ENCODE measurements at regions not wholly inside any gene's neighbourhood (a gene's known extent, or its start where the extent isn't known, plus 50 kb on each side); places are given as distances from the start of the nearest gene placed in this dataset.
A peak's percentile ranks its signal among the peaks of the same experiment; 100 is the strongest.

GRCh38 chr18:45553723-45554388 lies 61.4 kb upstream of the SLC14A2 start:
- Histone ChIP-seq H3K27ac (ENCODE audit: low read length) (no peak overlapping the region), H3K9me3 (replicated peaks; ENCODE audit: control insufficient read depth, low read depth, low read length) (no peaks in the 10 kb centered on the region), H3K27me3 (ENCODE audit: control insufficient read depth, insufficient read depth, low read length) (no peaks in the 10 kb centered on the region), H3K4me1 (ENCODE audit: control insufficient read depth, insufficient read depth, low read length) (peaks cover 20% of the 10 kb centered on the region), H3K36me3 (ENCODE audit: control insufficient read depth, insufficient read depth, low read length) (no peaks in the 10 kb centered on the region), H3K4me3 (ENCODE audit: low read length) (no peak overlapping the region)
- peak; percentile 27 for DNase-seq
- no CpG with 5 or more reads among the region's 7 CpGs for WGBS (ENCODE audit: insufficient coverage)

- peaks cover 18% of the 10 kb centered on the region for H3K4me1 ChIP-seq (ENCODE audit: control insufficient read depth, insufficient read depth, low read length)
- H3K27me3 ChIP-seq (ENCODE audit: control insufficient read depth, insufficient read depth, low read length): no peaks in the 10 kb centered on the region
- 18% methylated on average over 3 of the region's 6 CpGs for WGBS (ENCODE audit: insufficient coverage)
- H3K4me3 ChIP-seq (ENCODE audit: low read length): no peak overlapping the region
- H3K27ac ChIP-seq (ENCODE audit: low read length): no peak overlapping the region
- no peaks in the 10 kb centered on the region for H3K9me3 ChIP-seq (replicated peaks; ENCODE audit: control insufficient read depth, low read depth, low read length)
- no peaks in the 10 kb centered on the region for H3K36me3 ChIP-seq (ENCODE audit: control insufficient read depth, insufficient read depth, low read length)
- peak; percentile 91 for DNase-seq
Measured at GRCh38 chr18:45554389-45554737, 60.9 kb upstream of the SLC14A2 start.

GRCh38 chr18:45556222-45556621 lies 59.1 kb upstream of the SLC14A2 start:
- no peak for DNase-seq
- Histone ChIP-seq H3K36me3 (ENCODE audit: control insufficient read depth, insufficient read depth, low read length) (no peaks in the 10 kb centered on the region), H3K27ac (ENCODE audit: low read length) (no peak overlapping the region), H3K27me3 (ENCODE audit: control insufficient read depth, insufficient read depth, low read length) (no peaks in the 10 kb centered on the region), H3K4me3 (ENCODE audit: low read length) (no peak overlapping the region), H3K9me3 (replicated peaks; ENCODE audit: control insufficient read depth, low read depth, low read length) (no peaks in the 10 kb centered on the region), H3K4me1 (ENCODE audit: control insufficient read depth, insufficient read depth, low read length) (peaks cover 18% of the 10 kb centered on the region)
- no CpG with 5 or more reads among the region's 2 CpGs for WGBS (ENCODE audit: insufficient coverage)

GRCh38 chr18:45557287-45557686 lies 58.0 kb upstream of the SLC14A2 start:
- WGBS (ENCODE audit: insufficient coverage): no CpG with 5 or more reads among the region's 4 CpGs
- H3K4me1 ChIP-seq (ENCODE audit: control insufficient read depth, insufficient read depth, low read length): peaks cover 15% of the 10 kb centered on the region
- H3K9me3 ChIP-seq (replicated peaks; ENCODE audit: control insufficient read depth, low read depth, low read length): no peaks in the 10 kb centered on the region
- H3K4me3 ChIP-seq (ENCODE audit: low read length): no peak overlapping the region
- no peak overlapping the region for H3K27ac ChIP-seq (ENCODE audit: low read length)
- no peaks in the 10 kb centered on the region for H3K36me3 ChIP-seq (ENCODE audit: control insufficient read depth, insufficient read depth, low read length)
- H3K27me3 ChIP-seq (ENCODE audit: control insufficient read depth, insufficient read depth, low read length): no peaks in the 10 kb centered on the region
- DNase-seq: peak; percentile 64

GRCh38 chr18:45557779-45558178 lies 57.5 kb upstream of the SLC14A2 start:
- Histone ChIP-seq H3K36me3 (ENCODE audit: control insufficient read depth, insufficient read depth, low read length) (no peaks in the 10 kb centered on the region), H3K4me1 (ENCODE audit: control insufficient read depth, insufficient read depth, low read length) (peaks cover 15% of the 10 kb centered on the region), H3K27ac (ENCODE audit: low read length) (no peak overlapping the region), H3K27me3 (ENCODE audit: control insufficient read depth, insufficient read depth, low read length) (no peaks in the 10 kb centered on the region), H3K4me3 (ENCODE audit: low read length) (no peak overlapping the region), H3K9me3 (replicated peaks; ENCODE audit: control insufficient read depth, low read depth, low read length) (no peaks in the 10 kb centered on the region)
- DNase-seq: no peak

GRCh38 chr18:45559258-45559657 lies 56.0 kb upstream of the SLC14A2 start:
- Histone ChIP-seq H3K4me1 (ENCODE audit: control insufficient read depth, insufficient read depth, low read length) (peaks cover 9% of the 10 kb centered on the region), H3K9me3 (replicated peaks; ENCODE audit: control insufficient read depth, low read depth, low read length) (no peaks in the 10 kb centered on the region), H3K4me3 (ENCODE audit: low read length) (no peak overlapping the region), H3K27me3 (ENCODE audit: control insufficient read depth, insufficient read depth, low read length) (no peaks in the 10 kb centered on the region), H3K27ac (ENCODE audit: low read length) (no peak overlapping the region), H3K36me3 (ENCODE audit: control insufficient read depth, insufficient read depth, low read length) (no peaks in the 10 kb centered on the region)
- 100% methylated on average over 1 of the region's 1 CpG for WGBS (ENCODE audit: insufficient coverage)
- no peak for DNase-seq

GRCh38 chr18:45560870-45561269 lies 54.4 kb upstream of the SLC14A2 start:
- H3K27me3 ChIP-seq (ENCODE audit: control insufficient read depth, insufficient read depth, low read length): no peaks in the 10 kb centered on the region
- DNase-seq: no peak
- no peak overlapping the region for H3K4me3 ChIP-seq (ENCODE audit: low read length)
- WGBS (ENCODE audit: insufficient coverage): 85% methylated on average over 3 of the region's 4 CpGs
- H3K4me1 ChIP-seq (ENCODE audit: control insufficient read depth, insufficient read depth, low read length): peaks cover 8% of the 10 kb centered on the region
- H3K36me3 ChIP-seq (ENCODE audit: control insufficient read depth, insufficient read depth, low read length): no peaks in the 10 kb centered on the region
- H3K9me3 ChIP-seq (replicated peaks; ENCODE audit: control insufficient read depth, low read depth, low read length): no peaks in the 10 kb centered on the region
- H3K27ac ChIP-seq (ENCODE audit: low read length): no peak overlapping the region

- no peak overlapping the region for H3K27ac ChIP-seq (ENCODE audit: low read length)
- no peaks in the 10 kb centered on the region for H3K27me3 ChIP-seq (ENCODE audit: control insufficient read depth, insufficient read depth, low read length)
- H3K9me3 ChIP-seq (replicated peaks; ENCODE audit: control insufficient read depth, low read depth, low read length): no peaks in the 10 kb centered on the region
- DNase-seq: peak; percentile 52
- H3K4me1 ChIP-seq (ENCODE audit: control insufficient read depth, insufficient read depth, low read length): peaks cover 8% of the 10 kb centered on the region
- 41% methylated on average over 5 of the region's 11 CpGs for WGBS (ENCODE audit: insufficient coverage)
- H3K4me3 ChIP-seq (ENCODE audit: low read length): no peak overlapping the region
- H3K36me3 ChIP-seq (ENCODE audit: control insufficient read depth, insufficient read depth, low read length): no peaks in the 10 kb centered on the region
Measured at GRCh38 chr18:45562567-45563479, 52.5 kb upstream of the SLC14A2 start.

GRCh38 chr18:45565280-45565970 lies 49.9 kb upstream of the SLC14A2 start:
- H3K4me1 ChIP-seq (ENCODE audit: control insufficient read depth, insufficient read depth, low read length): peaks cover 8% of the 10 kb centered on the region
- no peaks in the 10 kb centered on the region for H3K9me3 ChIP-seq (replicated peaks; ENCODE audit: control insufficient read depth, low read depth, low read length)
- no peaks in the 10 kb centered on the region for H3K27me3 ChIP-seq (ENCODE audit: control insufficient read depth, insufficient read depth, low read length)
- DNase-seq: no peak
- no peaks in the 10 kb centered on the region for H3K36me3 ChIP-seq (ENCODE audit: control insufficient read depth, insufficient read depth, low read length)
- WGBS (ENCODE audit: insufficient coverage): 83% methylated on average over 18 of the region's 19 CpGs
- no peak overlapping the region for H3K4me3 ChIP-seq (ENCODE audit: low read length)
- H3K27ac ChIP-seq (ENCODE audit: low read length): no peak overlapping the region
